BJ (cell line): ENCODE measurements at regions not wholly inside any gene's neighbourhood (a gene's known extent, or its start where the extent isn't known, plus 50 kb on each side); places are given as distances from the start of the nearest gene placed in this dataset.

Source experiments
- CTCF ChIA-PET: fragments of 350-600 bp; formaldehyde crosslinking; extraction: SDS; loops from one replicate; lab custom pipeline; 2021; ENCODE audit warnings: antibody characterized with exemption, inconsistent platforms; lab: Yijun Ruan, JAX
- POLR2A ChIA-PET: fragments of 300-600 bp; sonication (Branson Sonifier 250); formaldehyde crosslinking; extraction: SDS; loops from one replicate; lab custom pipeline; 2021; ENCODE audit warnings: antibody characterized with exemption; lab: Charles Lee
- DNase-seq: peaks from one replicate; pipeline ENCODE4 v3.0.0-alpha.2; 2011; ENCODE audit warnings: low read depth
- H3K27me3 ChIP-seq: 2 replicates; pipeline ENCODE4 v1.6.0; 2011; ENCODE audit warnings: low read length; ENCODE audit not compliant: control insufficient read depth, insufficient read depth
- H3K36me3 ChIP-seq: 2 replicates; pipeline ENCODE4 v1.5.1; 2011; ENCODE audit warnings: low read length; ENCODE audit not compliant: control insufficient read depth, insufficient read depth
- H3K4me3 ChIP-seq: 2 replicates; pipeline ENCODE4 v1.5.1; 2011; ENCODE audit warnings: low read depth, mild to moderate bottlenecking, control low read depth, low read length
- TF ChIP-seq, protein P1 (sequence below): IDR thresholded peaks from 2 replicates; pipeline ENCODE4 v1.5.1; 2011; ENCODE audit warnings: low read depth, mild to moderate bottlenecking, control low read depth, inconsistent platforms, low read length, moderate library complexity; ENCODE audit not compliant: insufficient read depth

DNA sequence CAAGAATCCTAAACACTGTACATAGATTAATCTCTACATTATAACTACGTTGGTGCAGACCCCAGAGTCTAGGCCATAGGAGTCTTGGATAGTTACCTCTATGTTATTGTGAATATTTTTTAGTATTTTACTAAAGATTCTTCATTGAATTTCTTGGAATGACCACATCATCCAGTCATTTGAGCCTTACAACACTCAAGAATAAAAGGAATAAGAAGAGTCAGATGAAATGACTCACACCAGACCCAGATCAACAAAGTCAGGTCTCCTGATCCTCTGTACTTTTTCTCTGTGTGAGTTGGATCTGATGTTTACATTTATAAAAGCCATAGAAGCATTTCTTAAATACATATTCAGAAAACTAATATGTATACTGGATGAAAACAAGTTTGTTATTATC, 179.2 kb upstream of the ARHGAP20 start:
- ChIA-PET POLR2A (no interaction called here), CTCF (no interaction called here)
- no peaks in the 10 kb centered on the region for H3K36me3 ChIP-seq

GRCh38 chr11:110890995-110891394, 178.8 kb upstream of the ARHGAP20 start:
- TF ChIP-seq, protein P1, sequence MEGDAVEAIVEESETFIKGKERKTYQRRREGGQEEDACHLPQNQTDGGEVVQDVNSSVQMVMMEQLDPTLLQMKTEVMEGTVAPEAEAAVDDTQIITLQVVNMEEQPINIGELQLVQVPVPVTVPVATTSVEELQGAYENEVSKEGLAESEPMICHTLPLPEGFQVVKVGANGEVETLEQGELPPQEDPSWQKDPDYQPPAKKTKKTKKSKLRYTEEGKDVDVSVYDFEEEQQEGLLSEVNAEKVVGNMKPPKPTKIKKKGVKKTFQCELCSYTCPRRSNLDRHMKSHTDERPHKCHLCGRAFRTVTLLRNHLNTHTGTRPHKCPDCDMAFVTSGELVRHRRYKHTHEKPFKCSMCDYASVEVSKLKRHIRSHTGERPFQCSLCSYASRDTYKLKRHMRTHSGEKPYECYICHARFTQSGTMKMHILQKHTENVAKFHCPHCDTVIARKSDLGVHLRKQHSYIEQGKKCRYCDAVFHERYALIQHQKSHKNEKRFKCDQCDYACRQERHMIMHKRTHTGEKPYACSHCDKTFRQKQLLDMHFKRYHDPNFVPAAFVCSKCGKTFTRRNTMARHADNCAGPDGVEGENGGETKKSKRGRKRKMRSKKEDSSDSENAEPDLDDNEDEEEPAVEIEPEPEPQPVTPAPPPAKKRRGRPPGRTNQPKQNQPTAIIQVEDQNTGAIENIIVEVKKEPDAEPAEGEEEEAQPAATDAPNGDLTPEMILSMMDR = no peak
- Histone ChIP-seq H3K4me3 (no peak overlapping the region), H3K27me3 (peaks cover 6% of the 10 kb centered on the region), H3K36me3 (no peaks in the 10 kb centered on the region)
- ChIA-PET CTCF (no interaction called here), POLR2A (no interaction called here)
- DNase-seq = no peak

More for the DNA sequence above, 179.2 kb upstream of the ARHGAP20 start:
- Histone ChIP-seq H3K4me3 (no peak overlapping the region), H3K27me3 (peaks cover 6% of the 10 kb centered on the region)
- no peak for DNase-seq
- TF ChIP-seq, protein P1 = no peak

- no peaks in the 10 kb centered on the region for H3K36me3 ChIP-seq
- no peak overlapping the region for H3K4me3 ChIP-seq
- POLR2A ChIA-PET = no interaction called here
- H3K27me3 ChIP-seq = peaks cover 6% of the 10 kb centered on the region
- CTCF ChIA-PET = interaction anchor here (0.6 kb wide), 1 partner anchor 34 kb away, joined by 3 read pairs; no protein-coding TSS in a partner anchor
- TF ChIP-seq, protein P1 = no peak
- no peak for DNase-seq
These were observed 174.2 kb upstream of the ARHGAP20 start for GRCh38 chr11:110886288-110886970.

- TF ChIP-seq, protein P1 = no peak
- Histone ChIP-seq H3K4me3 (no peak overlapping the region), H3K27me3 (peaks cover 2% of the 10 kb centered on the region; the same call in 1 of the 2 replicates), H3K36me3 (no peaks in the 10 kb centered on the region)
- DNase-seq = no peak
- CTCF ChIA-PET = interaction anchor here (1.0 kb wide), 1 partner anchor 11 kb away, joined by 3 read pairs; no protein-coding TSS in a partner anchor
- POLR2A ChIA-PET = no interaction called here
These were observed 171.0 kb upstream of the ARHGAP20 start for GRCh38 chr11:110883256-110883655.

GRCh38 chr11:110878513-110878912, 166.3 kb upstream of the ARHGAP20 start:
- no peaks in the 10 kb centered on the region for H3K36me3 ChIP-seq
- ChIA-PET POLR2A (no interaction called here), CTCF (no interaction called here)
- DNase-seq = no peak
- TF ChIP-seq, protein P1 = no peak
- no peaks in the 10 kb centered on the region; the same call in 1 of the 2 replicates for H3K27me3 ChIP-seq
- H3K4me3 ChIP-seq = no peak overlapping the region
